ENCODE measurements at regions not wholly inside any gene's neighbourhood (a gene's known extent, or its start where the extent isn't known, plus 50 kb on each side); places are given as distances from the start of the nearest gene placed in this dataset.

GRCh38 chr13:111911754-111912452, 155.0 kb upstream of the SOX1 start:
- TF ChIP-seq POLR2AphosphoS5 (IDR thresholded peaks at IDR 0.05) (no peak), CTCF (IDR thresholded peaks at IDR 0.05) (no peak), POLR2A (IDR thresholded peaks at IDR 0.05; ENCODE audit: low read depth) (no peak)

Measured in esophagus muscularis mucosa (tissue), 3 donors.